ENCODE measurements at regions not wholly inside any gene's neighbourhood (a gene's known extent, or its start where the extent isn't known, plus 50 kb on each side); places are given as distances from the start of the nearest gene placed in this dataset.

DNA sequence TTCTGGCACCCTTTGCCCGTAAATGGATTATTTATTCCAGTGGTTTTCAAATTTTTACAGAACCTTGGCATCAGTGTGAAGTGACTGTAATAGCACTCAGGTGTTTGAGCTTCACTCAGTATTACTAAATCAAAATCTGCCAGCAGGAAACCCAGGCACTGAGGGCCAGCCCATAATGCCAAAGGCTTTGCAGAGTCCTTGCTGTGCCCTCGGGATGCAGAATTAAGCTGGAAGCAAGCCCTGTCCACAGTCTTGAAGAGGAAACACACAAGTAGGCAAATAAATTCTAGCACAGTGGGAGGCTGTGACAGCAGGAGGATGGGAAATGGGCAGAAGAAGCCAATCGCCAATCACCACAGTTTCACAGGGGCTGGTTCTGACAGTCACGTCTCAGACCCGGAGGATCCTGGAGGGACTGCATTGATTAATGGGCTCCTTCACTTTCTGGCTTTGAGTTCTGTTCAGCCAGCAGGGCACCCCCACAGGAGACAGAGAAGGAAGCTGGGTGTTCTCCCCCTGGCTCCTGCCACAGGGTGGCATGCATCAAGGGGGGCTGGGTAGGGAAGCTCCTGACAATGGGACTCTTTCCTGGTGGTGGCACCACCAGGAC, 138.8 kb downstream of the MTNR1A start:
- no peak for TF ChIP-seq EZH2 (IDR thresholded peaks at IDR 0.05; ENCODE audit: borderline replicate concordance, low read length)
- TF ChIP-seq, protein P1, sequence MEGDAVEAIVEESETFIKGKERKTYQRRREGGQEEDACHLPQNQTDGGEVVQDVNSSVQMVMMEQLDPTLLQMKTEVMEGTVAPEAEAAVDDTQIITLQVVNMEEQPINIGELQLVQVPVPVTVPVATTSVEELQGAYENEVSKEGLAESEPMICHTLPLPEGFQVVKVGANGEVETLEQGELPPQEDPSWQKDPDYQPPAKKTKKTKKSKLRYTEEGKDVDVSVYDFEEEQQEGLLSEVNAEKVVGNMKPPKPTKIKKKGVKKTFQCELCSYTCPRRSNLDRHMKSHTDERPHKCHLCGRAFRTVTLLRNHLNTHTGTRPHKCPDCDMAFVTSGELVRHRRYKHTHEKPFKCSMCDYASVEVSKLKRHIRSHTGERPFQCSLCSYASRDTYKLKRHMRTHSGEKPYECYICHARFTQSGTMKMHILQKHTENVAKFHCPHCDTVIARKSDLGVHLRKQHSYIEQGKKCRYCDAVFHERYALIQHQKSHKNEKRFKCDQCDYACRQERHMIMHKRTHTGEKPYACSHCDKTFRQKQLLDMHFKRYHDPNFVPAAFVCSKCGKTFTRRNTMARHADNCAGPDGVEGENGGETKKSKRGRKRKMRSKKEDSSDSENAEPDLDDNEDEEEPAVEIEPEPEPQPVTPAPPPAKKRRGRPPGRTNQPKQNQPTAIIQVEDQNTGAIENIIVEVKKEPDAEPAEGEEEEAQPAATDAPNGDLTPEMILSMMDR (IDR thresholded peaks at IDR 0.05; ENCODE audit: low read length) = no peak
- Histone ChIP-seq H3K4me2 (ENCODE audit: low read length) (no peak overlapping the region), H4K20me1 (ENCODE audit: insufficient read depth, low read length) (no peaks in the 10 kb centered on the region), H2AFZ (ENCODE audit: low read length) (no peak overlapping the region), H3K4me1 (ENCODE audit: insufficient read depth, low read length, severe bottlenecking) (no peaks in the 10 kb centered on the region), H3F3A (ENCODE audit: insufficient read depth, low read length) (no peaks in the 10 kb centered on the region), H3K27ac (ENCODE audit: low read depth, low read length, poor library complexity, severe bottlenecking) (no peak overlapping the region), H3K27me3 (ENCODE audit: insufficient read depth, low read length) (no peaks in the 10 kb centered on the region), H3K9ac (ENCODE audit: low read length) (no peak overlapping the region), H3K9me2 (ENCODE audit: low read depth, low read length) (no peaks in the 10 kb centered on the region), H3K79me2 (ENCODE audit: insufficient read depth, low read length) (no peaks in the 10 kb centered on the region), H3K9me3 (ENCODE audit: low read length) (no peaks in the 10 kb centered on the region), H3K4me3 (ENCODE audit: low read depth, low read length, poor library complexity, severe bottlenecking) (no peak overlapping the region), H3K36me3 (ENCODE audit: insufficient read depth, low read length) (no peaks in the 10 kb centered on the region)

DNA sequence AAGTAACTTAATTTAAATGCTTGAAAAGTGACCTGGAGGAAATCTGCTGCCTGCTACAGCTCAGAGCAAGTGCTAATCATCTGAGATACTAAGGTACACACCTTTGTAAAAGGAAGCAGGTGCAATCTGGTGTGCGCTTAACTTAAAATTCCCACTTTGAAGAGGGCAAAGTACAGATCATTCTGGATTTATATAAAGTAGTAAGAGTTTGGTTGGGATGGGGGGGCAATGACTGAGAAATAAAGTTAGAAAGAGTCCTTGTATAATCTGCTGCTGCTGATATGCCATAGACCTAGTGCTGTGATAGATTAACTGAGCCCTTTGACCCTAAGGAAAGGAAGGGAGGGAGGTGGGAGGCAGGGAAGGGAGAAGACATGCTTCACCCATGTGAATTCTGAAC, 141.0 kb downstream of the MTNR1A start:
- Histone ChIP-seq H3K4me3 (ENCODE audit: low read depth, low read length, poor library complexity, severe bottlenecking) (no peak overlapping the region), H3K4me1 (ENCODE audit: insufficient read depth, low read length, severe bottlenecking) (no peaks in the 10 kb centered on the region), H3K9me2 (ENCODE audit: low read depth, low read length) (no peaks in the 10 kb centered on the region), H3K27me3 (ENCODE audit: insufficient read depth, low read length) (no peaks in the 10 kb centered on the region), H3K4me2 (ENCODE audit: low read length) (no peak overlapping the region), H3K79me2 (ENCODE audit: insufficient read depth, low read length) (no peaks in the 10 kb centered on the region), H3K36me3 (ENCODE audit: insufficient read depth, low read length) (no peaks in the 10 kb centered on the region), H2AFZ (ENCODE audit: low read length) (no peak overlapping the region), H3K9ac (ENCODE audit: low read length) (no peak overlapping the region), H4K20me1 (ENCODE audit: insufficient read depth, low read length) (no peaks in the 10 kb centered on the region), H3F3A (ENCODE audit: insufficient read depth, low read length) (no peaks in the 10 kb centered on the region), H3K27ac (ENCODE audit: low read depth, low read length, poor library complexity, severe bottlenecking) (no peak overlapping the region), H3K9me3 (ENCODE audit: low read length) (no peaks in the 10 kb centered on the region)
- no peak for TF ChIP-seq EZH2 (IDR thresholded peaks at IDR 0.05; ENCODE audit: borderline replicate concordance, low read length)
- TF ChIP-seq, protein P1 (IDR thresholded peaks at IDR 0.05; ENCODE audit: low read length) = no peak

DNA sequence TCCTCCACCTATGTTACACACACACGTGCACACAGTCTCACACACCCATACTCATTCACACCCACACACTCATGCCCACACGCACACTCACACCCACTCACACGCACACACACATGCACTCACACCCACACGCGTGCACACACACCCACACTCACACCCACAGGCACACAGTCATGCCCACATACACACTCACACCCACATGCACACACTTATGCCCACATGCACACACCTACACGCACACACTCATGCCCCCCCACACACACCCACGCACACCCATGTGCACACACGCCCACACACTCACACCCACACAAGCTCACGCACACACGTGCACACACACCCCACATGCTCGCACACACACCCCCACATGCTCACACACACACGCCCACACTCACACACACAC, 140.0 kb downstream of the F11 start:
- H2AFZ ChIP-seq (ENCODE audit: low read length) = no peak overlapping the region
- TF ChIP-seq, protein P1 (IDR thresholded peaks at IDR 0.05; ENCODE audit: low read length) = no peak
- TF ChIP-seq EZH2 (IDR thresholded peaks at IDR 0.05; ENCODE audit: borderline replicate concordance, low read length) = no peak
- H3K9ac ChIP-seq (ENCODE audit: low read length) = no peak overlapping the region
- no peak overlapping the region for H3K4me3 ChIP-seq (ENCODE audit: low read depth, low read length, poor library complexity, severe bottlenecking)
- H3K4me1 ChIP-seq (ENCODE audit: insufficient read depth, low read length, severe bottlenecking) = no peaks in the 10 kb centered on the region
- H3K79me2 ChIP-seq (ENCODE audit: insufficient read depth, low read length) = no peaks in the 10 kb centered on the region
- H3K4me2 ChIP-seq (ENCODE audit: low read length) = no peak overlapping the region
- H4K20me1 ChIP-seq (ENCODE audit: insufficient read depth, low read length) = no peaks in the 10 kb centered on the region
- H3K9me2 ChIP-seq (ENCODE audit: low read depth, low read length) = no peaks in the 10 kb centered on the region
- H3K36me3 ChIP-seq (ENCODE audit: insufficient read depth, low read length) = no peaks in the 10 kb centered on the region
- no peak overlapping the region for H3K27ac ChIP-seq (ENCODE audit: low read depth, low read length, poor library complexity, severe bottlenecking)
- no peaks in the 10 kb centered on the region for H3K9me3 ChIP-seq (ENCODE audit: low read length)
- H3K27me3 ChIP-seq (ENCODE audit: insufficient read depth, low read length) = no peaks in the 10 kb centered on the region; the same call in 1 of the 2 replicates
- no peaks in the 10 kb centered on the region for H3F3A ChIP-seq (ENCODE audit: insufficient read depth, low read length)
